H1 (cell line): ENCODE measurements at regions not wholly inside any gene's neighbourhood (a gene's known extent, or its start where the extent isn't known, plus 50 kb on each side); places are given as distances from the start of the nearest gene placed in this dataset.

Source experiments
- CTCF ChIA-PET: fragments of 300-600 bp; sonication (Branson Sonifier 250); formaldehyde crosslinking; loops from one replicate; lab custom pipeline; 2021; ENCODE audit not compliant: partially characterized antibody; lab: Charles Lee
- POLR2A ChIA-PET: fragments of 300-600 bp; sonication (Branson Sonifier 250); formaldehyde crosslinking; loops from one replicate; lab custom pipeline; 2021; ENCODE audit warnings: inconsistent platforms; ENCODE audit not compliant: partially characterized antibody; lab: Charles Lee
- DNase-seq, 2 experiments: peaks; one replicate each; pipeline versions ENCODE4 v3.0.0 to v3.0.0-alpha.2; 2010 to 2022; ENCODE audit warnings: low spot score in 2 of 2, low read depth in 1 of 2, mixed read lengths in 1 of 2
- FAIRE-seq: peaks from 2 replicates; lab custom pipeline; 2011; peaks lifted over from hg19 to GRCh38; lab: Jason Lieb, UNC
- H2AFZ ChIP-seq: 2 replicates; pipeline ENCODE4 v1.8.1; 2012; ENCODE audit warnings: low read length, inconsistent platforms
- H2AK5ac ChIP-seq: 2 replicates; pipeline ENCODE4 v1.6.1; 2013; ENCODE audit warnings: low read depth, low read length
- H2BK120ac ChIP-seq: replicated peaks from 2 replicates; pipeline ENCODE3; 2013; ENCODE audit warnings: low read depth, low read length, inconsistent platforms
- H2BK12ac ChIP-seq: 2 replicates; pipeline ENCODE4 v1.6.1; 2013; ENCODE audit warnings: low read depth, low read length
- H2BK15ac ChIP-seq: 2 replicates; pipeline ENCODE4 v1.6.1; 2013; ENCODE audit warnings: low read length
- H2BK20ac ChIP-seq: 2 replicates; pipeline ENCODE4 v1.6.1; 2013; ENCODE audit warnings: low read length
- H2BK5ac ChIP-seq: 2 replicates; pipeline ENCODE4 v1.6.1; 2013; ENCODE audit warnings: low read depth, low read length
- H3K14ac ChIP-seq: 2 replicates; pipeline ENCODE4 v1.6.1; 2013; ENCODE audit warnings: inconsistent platforms; ENCODE audit not compliant: insufficient read length
- H3K18ac ChIP-seq: 2 replicates; pipeline ENCODE4 v1.6.1; 2013; ENCODE audit warnings: low read length; ENCODE audit errors: extremely low read depth
- H3K23ac ChIP-seq: 2 replicates; pipeline ENCODE4 v1.6.1; 2013; ENCODE audit warnings: inconsistent platforms; ENCODE audit not compliant: insufficient read length
- H3K23me2 ChIP-seq: 2 replicates; pipeline ENCODE4 v1.6.1; 2013; ENCODE audit warnings: low read depth, low read length
- H3K27ac ChIP-seq: 2 replicates; pipeline ENCODE4 v1.6.1; 2011; ENCODE audit warnings: low read depth, low read length, inconsistent platforms
- H3K27me3 ChIP-seq, 4 experiments: replicated peaks in 1 of 4; 1 replicate in 1 of 4; 2 replicates in 3 of 4; pipeline versions ENCODE4 v1.6.1 to v1.8.1; 2011 to 2013; ENCODE audit warnings: low read length in 3 of 4, mild to moderate bottlenecking in 3 of 4, inconsistent platforms in 2 of 4, mixed read lengths in 2 of 4, moderate library complexity in 1 of 4; ENCODE audit not compliant: control insufficient read depth in 3 of 4, insufficient read depth in 3 of 4; ENCODE audit errors: extremely low read depth in 1 of 4
- H3K36me3 ChIP-seq, 4 experiments: 2 replicates each; pipeline versions ENCODE4 v1.6.1 to v1.8.1; 2011 to 2013; ENCODE audit warnings: mild to moderate bottlenecking in 4 of 4, low read length in 3 of 4, moderate library complexity in 2 of 4, control low read depth in 1 of 4, inconsistent platforms in 1 of 4; ENCODE audit not compliant: insufficient read depth in 4 of 4, control insufficient read depth in 2 of 4
- H3K4ac ChIP-seq: replicated peaks from 2 replicates; pipeline ENCODE3; 2013; ENCODE audit warnings: low read length, low read depth, mixed read lengths, inconsistent platforms; ENCODE audit not compliant: insufficient read length
- H3K4me1 ChIP-seq, 4 experiments: replicated peaks in 1 of 4; 1 replicate in 1 of 4; 2 replicates in 3 of 4; pipeline versions ENCODE4 v1.6.1 to v1.8.1; 2011 to 2013; ENCODE audit warnings: low read length in 3 of 4, inconsistent platforms in 2 of 4, mixed read lengths in 1 of 4; ENCODE audit not compliant: insufficient read depth in 4 of 4, control insufficient read depth in 3 of 4
- H3K4me2 ChIP-seq, 2 experiments: 2 replicates each; pipeline versions ENCODE4 v1.6.1 to v1.8.1; 2011 to 2013; ENCODE audit warnings: low read depth in 2 of 2, low read length in 2 of 2, control low read depth in 1 of 2, inconsistent platforms in 1 of 2, mild to moderate bottlenecking in 1 of 2; ENCODE audit not compliant: insufficient read depth in 1 of 2
- H3K4me3 ChIP-seq, 4 experiments: fragments of 200-600, 300-600 bp in 1 of 4; sonication (generic), shearing (Covaris generic), sonication (Bioruptor Twin) in 1 of 4; 2 replicates each; pipeline versions ENCODE4 v1.5.1 to v1.8.1; 2011 to 2016; ENCODE audit warnings: low read length in 4 of 4, low read depth in 3 of 4, control low read depth in 2 of 4, inconsistent platforms in 2 of 4, mild to moderate bottlenecking in 2 of 4, mixed read lengths in 1 of 4, moderate library complexity in 1 of 4; ENCODE audit not compliant: insufficient read depth in 2 of 4; ENCODE audit errors: extremely low read depth in 1 of 4
- H3K56ac ChIP-seq: replicated peaks from 2 replicates; pipeline ENCODE3; 2013; ENCODE audit warnings: low read depth, mild to moderate bottlenecking, mixed read lengths, low read length, inconsistent platforms; ENCODE audit not compliant: insufficient read length
- H3K79me1 ChIP-seq: 2 replicates; pipeline ENCODE4 v1.6.1; 2013; ENCODE audit warnings: low read depth, low read length, control low read depth
- H3K79me2 ChIP-seq, 2 experiments: 2 replicates each; pipeline versions ENCODE4 v1.6.1 to v1.8.1; 2012 to 2013; ENCODE audit warnings: low read length in 2 of 2, mild to moderate bottlenecking in 2 of 2, inconsistent platforms in 1 of 2; ENCODE audit not compliant: insufficient read depth in 2 of 2, control insufficient read depth in 1 of 2
- H3K9ac ChIP-seq, 4 experiments: replicated peaks in 1 of 4; 1 replicate in 1 of 4; 2 replicates in 3 of 4; pipeline versions ENCODE4 v1.6.1 to v1.8.1; 2011 to 2013; ENCODE audit warnings: low read depth in 3 of 4, low read length in 3 of 4, control low read depth in 2 of 4, mild to moderate bottlenecking in 2 of 4, moderate library complexity in 2 of 4, inconsistent platforms in 1 of 4; ENCODE audit errors: extremely low read depth in 1 of 4
- H3K9me3 ChIP-seq, 2 experiments: 2 replicates each; pipeline versions ENCODE4 v1.6.1 to v1.8.1; 2012 to 2013; ENCODE audit warnings: mild to moderate bottlenecking in 2 of 2, moderate library complexity in 2 of 2, control low read depth in 1 of 2, inconsistent platforms in 1 of 2, low read depth in 1 of 2, low read length in 1 of 2, mixed read lengths in 1 of 2; ENCODE audit not compliant: insufficient read depth in 2 of 2
- H4K20me1 ChIP-seq, 2 experiments: replicated peaks in 1 of 2; 2 replicates each; pipeline versions ENCODE3 to v1.8.1; 2011 to 2013; ENCODE audit warnings: inconsistent platforms in 2 of 2, low read length in 2 of 2, mild to moderate bottlenecking in 1 of 2; ENCODE audit not compliant: insufficient read depth in 2 of 2, control insufficient read depth in 1 of 2
- H4K5ac ChIP-seq: 2 replicates; pipeline ENCODE4 v1.6.1; 2013; ENCODE audit warnings: low read length, low read depth, mixed read lengths, inconsistent platforms; ENCODE audit not compliant: insufficient read length
- H4K8ac ChIP-seq: 2 replicates; pipeline ENCODE4 v1.8.0; 2013; ENCODE audit warnings: mild to moderate bottlenecking, moderate library complexity, low read length, inconsistent platforms; ENCODE audit not compliant: insufficient read depth; ENCODE audit errors: extremely low read depth
- H4K91ac ChIP-seq: replicated peaks from 2 replicates; pipeline ENCODE3; 2013; ENCODE audit warnings: low read length, mixed read lengths, inconsistent platforms; ENCODE audit not compliant: insufficient read length
- ASH2L ChIP-seq: fragments of 200-600, 300-600 bp; sonication (generic); IDR thresholded peaks from one replicate; pipeline ENCODE4 v1.7.1; 2017; ENCODE audit warnings: low read length
- BACH1 ChIP-seq: IDR thresholded peaks from 2 replicates; pipeline ENCODE4 v1.6.1; 2012; ENCODE audit warnings: low read length, improper control_type of control experiment
- CREB1 ChIP-seq: IDR thresholded peaks from 2 replicates; pipeline ENCODE4 v1.6.1; 2012; ENCODE audit warnings: inconsistent platforms
- FOSL1 ChIP-seq: IDR thresholded peaks from 2 replicates; pipeline ENCODE4 v1.6.1; 2011; ENCODE audit warnings: mild to moderate bottlenecking, low read depth, low read length, moderate library complexity; ENCODE audit not compliant: insufficient read depth
- KDM5A ChIP-seq: fragments of 200-600 bp; IDR thresholded peaks from 2 replicates; pipeline ENCODE4 v1.7.1; 2012; ENCODE audit warnings: mild to moderate bottlenecking, low read length, inconsistent platforms, mixed read lengths
- RNF2 ChIP-seq: fragments of 200-900, 300-1000 bp; sonication (generic); IDR thresholded peaks from 2 replicates; pipeline ENCODE4 v1.7.1; 2016; ENCODE audit warnings: borderline replicate concordance, low read depth, mild to moderate bottlenecking, antibody characterized with exemption, low read length; ENCODE audit not compliant: poor library complexity, severe bottlenecking; ENCODE audit errors: missing control alignments
- SIX5 ChIP-seq: IDR thresholded peaks from 2 replicates; pipeline ENCODE4 v1.6.1; 2011; ENCODE audit warnings: mild to moderate bottlenecking, low read depth, low read length
- SP1 ChIP-seq: IDR thresholded peaks from 2 replicates; pipeline ENCODE4 v1.6.1; 2011; ENCODE audit warnings: low read depth, low read length
- YY1 ChIP-seq: IDR thresholded peaks from 2 replicates; pipeline ENCODE4 v1.6.1; 2011; ENCODE audit warnings: low read depth, mild to moderate bottlenecking, low read length
- WGBS, 2 experiments: shearing (Covaris generic) in 1 of 2; methylation state at CpG; one replicate each; pipeline versions ENCODE4 v1.1.6 to v1.1.7; 2013 to 2015; ENCODE audit warnings: low lambda C conversion rate in 2 of 2, mixed read lengths in 2 of 2, inconsistent platforms in 1 of 2, low coverage in 1 of 2, missing lambda C conversion rate in 1 of 2; ENCODE audit not compliant: insufficient replicate concordance in 2 of 2, insufficient coverage in 1 of 2, insufficient read length in 1 of 2; ENCODE audit errors: extremely low coverage in 1 of 2, missing lambda C conversion rate in 1 of 2; 5-methylcytosine and 5-hydroxymethylcytosine counted together
- TF ChIP-seq, protein P1 (sequence below): IDR thresholded peaks from 2 replicates; pipeline ENCODE4 v1.6.1; 2012; ENCODE audit warnings: inconsistent platforms
- TF ChIP-seq, protein P2 (sequence below): IDR thresholded peaks from 2 replicates; pipeline ENCODE4 v1.6.1; 2012; ENCODE audit warnings: low read length, inconsistent platforms

DNA sequence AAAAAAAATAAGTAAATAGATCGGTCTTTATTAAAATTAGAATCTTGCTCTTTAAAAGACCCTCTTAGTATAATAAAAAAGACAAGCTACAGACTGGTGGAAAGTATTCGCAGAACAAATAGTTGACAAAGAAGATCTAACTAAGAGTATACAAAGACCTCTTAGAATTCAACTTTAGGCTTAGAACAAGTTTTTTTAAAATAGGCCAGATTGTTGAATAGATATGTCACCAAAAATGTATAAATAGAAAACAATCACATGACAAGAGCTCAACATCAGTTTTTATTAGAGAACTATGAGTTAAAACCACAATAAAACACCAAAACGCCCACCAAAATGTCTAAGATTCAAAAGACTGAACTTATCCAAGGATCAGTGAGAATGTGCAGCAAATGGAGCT lies 632.7 kb upstream of the PTCHD4 start:
- no peaks in the 10 kb centered on the region for H3K27me3 ChIP-seq
- POLR2A ChIA-PET: no interaction called here
- FAIRE-seq: no peak

More for the DNA sequence above, 632.7 kb upstream of the PTCHD4 start:
- H2BK5ac ChIP-seq: no peak overlapping the region
- no peak overlapping the region for H3K23ac ChIP-seq
- no peaks in the 10 kb centered on the region for H3K79me2 ChIP-seq
- 94% methylated on average over 3 of the region's 3 CpGs; no CpG with 5 or more reads in 1 of the 2 experiments for WGBS, 2 experiments
- H3K14ac ChIP-seq: no peak overlapping the region
- no peaks in the 10 kb centered on the region for H4K20me1 ChIP-seq
- H3K4me3 ChIP-seq: no peak overlapping the region
- no peak overlapping the region for H2BK20ac ChIP-seq
- H3K9ac ChIP-seq: no peak overlapping the region
- no peak overlapping the region for H3K4me2 ChIP-seq
- TF ChIP-seq SP1 (no peak), RNF2 (no peak), BACH1 (no peak), FOSL1 (no peak), YY1 (no peak), ASH2L (no peak), CREB1 (no peak), SIX5 (no peak), KDM5A (no peak)
- TF ChIP-seq, protein P1, sequence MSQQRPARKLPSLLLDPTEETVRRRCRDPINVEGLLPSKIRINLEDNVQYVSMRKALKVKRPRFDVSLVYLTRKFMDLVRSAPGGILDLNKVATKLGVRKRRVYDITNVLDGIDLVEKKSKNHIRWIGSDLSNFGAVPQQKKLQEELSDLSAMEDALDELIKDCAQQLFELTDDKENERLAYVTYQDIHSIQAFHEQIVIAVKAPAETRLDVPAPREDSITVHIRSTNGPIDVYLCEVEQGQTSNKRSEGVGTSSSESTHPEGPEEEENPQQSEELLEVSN: no peak
- TF ChIP-seq, protein P2, sequence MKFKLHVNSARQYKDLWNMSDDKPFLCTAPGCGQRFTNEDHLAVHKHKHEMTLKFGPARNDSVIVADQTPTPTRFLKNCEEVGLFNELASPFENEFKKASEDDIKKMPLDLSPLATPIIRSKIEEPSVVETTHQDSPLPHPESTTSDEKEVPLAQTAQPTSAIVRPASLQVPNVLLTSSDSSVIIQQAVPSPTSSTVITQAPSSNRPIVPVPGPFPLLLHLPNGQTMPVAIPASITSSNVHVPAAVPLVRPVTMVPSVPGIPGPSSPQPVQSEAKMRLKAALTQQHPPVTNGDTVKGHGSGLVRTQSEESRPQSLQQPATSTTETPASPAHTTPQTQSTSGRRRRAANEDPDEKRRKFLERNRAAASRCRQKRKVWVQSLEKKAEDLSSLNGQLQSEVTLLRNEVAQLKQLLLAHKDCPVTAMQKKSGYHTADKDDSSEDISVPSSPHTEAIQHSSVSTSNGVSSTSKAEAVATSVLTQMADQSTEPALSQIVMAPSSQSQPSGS: no peak
- TF ChIP-seq, all 59 proteins: peak for 0
- no peaks in the 10 kb centered on the region for H3K36me3 ChIP-seq
- H4K5ac ChIP-seq: no peak overlapping the region
- no peaks in the 10 kb centered on the region for H3K4me1 ChIP-seq
- CTCF ChIA-PET: no interaction called here
- no peak overlapping the region for H3K56ac ChIP-seq
- no peak overlapping the region for H2BK12ac ChIP-seq
- no peak overlapping the region for H3K18ac ChIP-seq
- no peaks in the 10 kb centered on the region for H3K79me1 ChIP-seq
- H4K91ac ChIP-seq: no peak overlapping the region
- H2BK15ac ChIP-seq: no peak overlapping the region
- no peak overlapping the region for H2AFZ ChIP-seq
- H3K27ac ChIP-seq: no peak overlapping the region
- no peak overlapping the region for H3K4ac ChIP-seq
- no peaks in the 10 kb centered on the region for H3K23me2 ChIP-seq
- H3K9me3 ChIP-seq: peaks cover 0 to 3% of the 10 kb centered on the region in 2 experiments; a peak in 2 of 4 replicates
- H2BK120ac ChIP-seq: no peak overlapping the region
- DNase-seq: no peak
- no peak overlapping the region for H4K8ac ChIP-seq
- no peak overlapping the region for H2AK5ac ChIP-seq
